HEK293T (cell line): ENCODE measurements at regions not wholly inside any gene's neighbourhood (a gene's known extent, or its start where the extent isn't known, plus 50 kb on each side); places are given as distances from the start of the nearest gene placed in this dataset.

ENCODE experiments used
- BHLHE40 ChIP-seq: fragments of 450-650 bp; IDR thresholded peaks from 2 replicates; pipeline ENCODE4 v1.6.1; 2016; ENCODE audit warnings: mild to moderate bottlenecking, moderate library complexity, borderline replicate concordance
- FOXM1 ChIP-seq: fragments of 450-650 bp; IDR thresholded peaks from 2 replicates; pipeline ENCODE4 v1.6.1; 2017; ENCODE audit warnings: mild to moderate bottlenecking, borderline replicate concordance
- LEF1 ChIP-seq: fragments of 450-650 bp; IDR thresholded peaks from 2 replicates; pipeline ENCODE4 v1.6.1; 2017; ENCODE audit warnings: mild to moderate bottlenecking, borderline replicate concordance
- NFRKB ChIP-seq: fragments of 450-650 bp; IDR thresholded peaks from 2 replicates; pipeline ENCODE4 v1.6.1; 2016; ENCODE audit warnings: mild to moderate bottlenecking, moderate library complexity
- PKNOX1 ChIP-seq: fragments of 450-650 bp; IDR thresholded peaks from 2 replicates; pipeline ENCODE4 v1.6.1; 2016
- SP1 ChIP-seq: fragments of 450-650 bp; IDR thresholded peaks from 2 replicates; pipeline ENCODE4 v1.6.1; 2017
- TARDBP ChIP-seq: fragments of 450-650 bp; IDR thresholded peaks from 2 replicates; pipeline ENCODE4 v1.6.1; 2016

- TF ChIP-seq BHLHE40 (no peak), FOXM1 (no peak), NFRKB (no peak), TARDBP (no peak), PKNOX1 (no peak), LEF1 (no peak), SP1 (no peak)
These were observed 247.1 kb upstream of the GRIK2 start for GRCh38 chr6:101146389-101146788.
